Epithelial cell of esophagus (primary cell): ENCODE measurements at regions not wholly inside any gene's neighbourhood (a gene's known extent, or its start where the extent isn't known, plus 50 kb on each side); places are given as distances from the start of the nearest gene placed in this dataset.

ENCODE experiments used
- DNase-seq: peaks from one replicate; pipeline ENCODE4 v3.0.0; 2010; ENCODE audit warnings: low read depth
- H3K4me3 ChIP-seq: 2 replicates; pipeline ENCODE4 v1.5.1; 2011; ENCODE audit warnings: mild to moderate bottlenecking, low read length, control low read depth
- TF ChIP-seq, protein P1 (sequence below): IDR thresholded peaks from 2 replicates; pipeline ENCODE4 v1.5.1; 2011; ENCODE audit warnings: low read depth, mild to moderate bottlenecking, low read length, control low read depth, inconsistent platforms; ENCODE audit not compliant: insufficient read depth; ENCODE audit errors: missing control alignments

DNA sequence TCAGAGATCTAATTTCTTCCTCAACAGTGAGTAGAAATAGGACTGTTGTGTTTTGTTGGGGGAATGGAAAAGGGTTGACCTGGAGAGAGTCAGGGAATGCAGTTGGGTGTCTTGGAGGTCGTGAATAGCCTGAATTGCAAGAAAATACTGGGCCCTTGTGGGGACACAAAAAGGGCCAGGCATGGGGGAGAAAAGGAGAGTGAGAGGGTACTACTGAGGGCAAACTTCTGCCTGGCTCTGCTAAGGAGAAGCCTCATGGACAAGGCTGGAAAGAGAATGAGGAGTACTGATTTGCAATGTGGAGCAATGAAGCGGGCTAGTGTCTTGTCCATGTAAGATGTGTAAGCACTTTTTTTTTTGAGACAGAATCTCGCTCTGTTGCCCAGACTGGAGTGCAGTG, 96.2 kb upstream of the IRF2BP2 start:
- H3K4me3 ChIP-seq = no peak overlapping the region
- TF ChIP-seq, protein P1, sequence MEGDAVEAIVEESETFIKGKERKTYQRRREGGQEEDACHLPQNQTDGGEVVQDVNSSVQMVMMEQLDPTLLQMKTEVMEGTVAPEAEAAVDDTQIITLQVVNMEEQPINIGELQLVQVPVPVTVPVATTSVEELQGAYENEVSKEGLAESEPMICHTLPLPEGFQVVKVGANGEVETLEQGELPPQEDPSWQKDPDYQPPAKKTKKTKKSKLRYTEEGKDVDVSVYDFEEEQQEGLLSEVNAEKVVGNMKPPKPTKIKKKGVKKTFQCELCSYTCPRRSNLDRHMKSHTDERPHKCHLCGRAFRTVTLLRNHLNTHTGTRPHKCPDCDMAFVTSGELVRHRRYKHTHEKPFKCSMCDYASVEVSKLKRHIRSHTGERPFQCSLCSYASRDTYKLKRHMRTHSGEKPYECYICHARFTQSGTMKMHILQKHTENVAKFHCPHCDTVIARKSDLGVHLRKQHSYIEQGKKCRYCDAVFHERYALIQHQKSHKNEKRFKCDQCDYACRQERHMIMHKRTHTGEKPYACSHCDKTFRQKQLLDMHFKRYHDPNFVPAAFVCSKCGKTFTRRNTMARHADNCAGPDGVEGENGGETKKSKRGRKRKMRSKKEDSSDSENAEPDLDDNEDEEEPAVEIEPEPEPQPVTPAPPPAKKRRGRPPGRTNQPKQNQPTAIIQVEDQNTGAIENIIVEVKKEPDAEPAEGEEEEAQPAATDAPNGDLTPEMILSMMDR = no peak
- DNase-seq = no peak

DNA sequence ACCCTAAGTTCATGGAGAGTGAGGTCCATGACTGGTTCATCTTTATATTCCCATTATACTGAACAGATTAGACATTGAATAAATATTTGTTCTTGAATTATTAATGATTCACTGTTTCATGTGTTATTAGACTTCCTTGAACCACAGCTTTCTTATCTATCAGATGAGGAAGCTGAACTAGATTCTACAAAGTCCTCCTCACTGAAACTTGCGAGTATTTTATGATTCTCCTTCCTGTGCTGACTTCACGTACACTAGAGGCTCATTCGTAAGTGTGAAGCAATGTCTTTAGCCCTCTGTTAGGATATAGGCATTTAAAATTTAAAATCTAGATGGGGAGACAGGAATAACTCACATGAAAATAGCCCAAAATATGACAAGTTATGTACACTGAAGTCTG, 95.6 kb upstream of the IRF2BP2 start:
- TF ChIP-seq, protein P1 = no peak
- DNase-seq = no peak
- no peak overlapping the region for H3K4me3 ChIP-seq

DNA sequence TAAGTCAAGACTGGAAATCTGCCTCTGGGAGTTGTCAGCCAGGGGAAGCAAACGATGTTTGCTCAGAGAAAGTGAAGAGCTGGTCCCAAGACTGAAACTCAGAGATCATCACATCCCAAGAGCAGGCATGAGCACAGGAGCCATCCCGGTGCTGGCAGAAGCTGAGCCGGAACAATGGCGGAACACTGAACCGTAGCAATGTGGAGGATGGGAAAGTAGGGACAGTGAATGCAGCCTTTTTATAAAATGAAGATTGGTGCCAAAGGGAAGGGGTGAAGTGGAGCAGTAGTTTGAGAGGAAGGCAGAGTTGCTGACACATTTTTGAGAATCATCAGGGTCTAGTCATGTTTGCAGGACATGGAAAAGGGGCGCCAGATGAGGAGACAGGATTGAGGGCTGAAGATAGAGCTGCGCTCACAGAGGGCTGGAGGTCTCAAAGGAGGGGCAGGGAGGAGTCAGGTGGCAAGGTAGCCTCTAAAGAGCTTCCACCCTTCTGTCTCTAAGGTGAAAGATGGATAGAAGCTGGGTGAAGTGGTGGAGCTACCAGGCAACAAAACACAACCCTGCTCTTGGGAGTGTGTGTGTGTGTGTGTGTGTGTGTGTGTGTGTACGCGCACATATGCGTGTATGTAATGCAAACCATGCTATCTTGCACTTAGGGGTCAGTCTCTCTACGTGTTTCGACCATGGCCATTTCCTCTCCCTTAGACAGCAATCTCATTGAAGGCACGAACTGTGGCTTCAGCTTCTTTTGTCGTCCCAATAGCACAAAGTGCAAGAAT, 94.3 kb upstream of the IRF2BP2 start:
- no peak overlapping the region for H3K4me3 ChIP-seq
- TF ChIP-seq, protein P1 = no peak
- no peak for DNase-seq

DNA sequence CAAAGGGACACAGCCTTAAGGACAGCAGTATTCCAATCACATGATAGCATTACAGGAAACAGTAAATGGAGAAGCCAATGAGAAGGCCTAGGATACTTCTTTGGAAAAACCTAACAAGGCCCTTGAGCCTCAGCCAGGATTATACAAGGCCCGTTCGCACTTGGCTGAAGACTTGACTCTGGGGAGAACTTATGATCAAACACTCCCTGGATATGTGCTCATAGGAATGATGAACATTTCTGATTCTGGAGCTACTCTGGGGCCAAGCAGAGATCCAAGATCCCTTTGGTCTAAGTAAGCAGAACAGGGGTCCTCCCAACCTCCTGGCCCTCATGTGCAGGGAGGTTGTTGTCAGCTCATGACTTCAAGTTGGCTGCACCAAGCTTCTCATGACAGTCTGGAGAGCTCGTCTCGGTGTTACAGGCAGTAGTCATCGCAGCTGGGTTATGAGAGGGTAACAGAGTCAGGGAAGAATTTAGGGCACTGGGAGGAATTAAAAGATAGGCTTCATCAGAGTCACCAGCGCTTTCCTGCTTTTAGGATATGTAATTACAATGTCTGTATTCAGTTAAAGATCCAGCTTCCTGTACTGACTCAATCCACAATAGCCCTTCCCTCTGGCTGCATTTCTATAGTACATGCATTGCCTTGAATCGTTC, 92.5 kb upstream of the IRF2BP2 start:
- DNase-seq = no peak
- TF ChIP-seq, protein P1 = no peak
- no peak overlapping the region for H3K4me3 ChIP-seq

DNA sequence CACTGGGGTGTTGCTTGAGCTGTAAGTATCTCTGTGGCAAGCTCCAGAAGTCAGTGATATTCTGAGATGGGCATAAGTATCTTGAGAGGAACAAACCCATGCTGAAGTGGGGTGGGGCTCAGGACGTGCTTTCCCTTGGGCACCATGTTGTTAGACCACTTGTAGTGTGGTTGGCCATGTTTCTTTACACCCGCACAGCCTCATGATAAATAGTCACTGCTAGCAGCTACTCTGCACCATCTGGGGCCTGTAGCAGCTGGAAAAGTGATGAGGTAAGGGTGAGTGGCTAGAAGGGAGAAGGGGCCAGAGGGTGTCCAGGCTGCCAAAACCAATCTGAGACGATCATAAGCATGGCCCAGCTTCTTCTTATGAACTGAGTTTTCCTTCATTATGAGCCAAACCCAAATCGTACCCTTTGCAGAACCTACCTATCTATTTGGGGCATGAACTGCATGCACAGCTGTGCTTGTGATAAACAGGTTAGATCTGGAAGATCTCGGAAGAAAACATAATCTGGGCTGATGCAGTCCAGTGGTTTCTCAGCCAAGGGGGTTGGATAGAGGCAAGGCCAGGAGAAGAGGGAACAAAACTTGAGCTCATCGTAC, 91.9 kb upstream of the IRF2BP2 start:
- H3K4me3 ChIP-seq = no peak overlapping the region
- DNase-seq = no peak
- TF ChIP-seq, protein P1 = no peak

DNA sequence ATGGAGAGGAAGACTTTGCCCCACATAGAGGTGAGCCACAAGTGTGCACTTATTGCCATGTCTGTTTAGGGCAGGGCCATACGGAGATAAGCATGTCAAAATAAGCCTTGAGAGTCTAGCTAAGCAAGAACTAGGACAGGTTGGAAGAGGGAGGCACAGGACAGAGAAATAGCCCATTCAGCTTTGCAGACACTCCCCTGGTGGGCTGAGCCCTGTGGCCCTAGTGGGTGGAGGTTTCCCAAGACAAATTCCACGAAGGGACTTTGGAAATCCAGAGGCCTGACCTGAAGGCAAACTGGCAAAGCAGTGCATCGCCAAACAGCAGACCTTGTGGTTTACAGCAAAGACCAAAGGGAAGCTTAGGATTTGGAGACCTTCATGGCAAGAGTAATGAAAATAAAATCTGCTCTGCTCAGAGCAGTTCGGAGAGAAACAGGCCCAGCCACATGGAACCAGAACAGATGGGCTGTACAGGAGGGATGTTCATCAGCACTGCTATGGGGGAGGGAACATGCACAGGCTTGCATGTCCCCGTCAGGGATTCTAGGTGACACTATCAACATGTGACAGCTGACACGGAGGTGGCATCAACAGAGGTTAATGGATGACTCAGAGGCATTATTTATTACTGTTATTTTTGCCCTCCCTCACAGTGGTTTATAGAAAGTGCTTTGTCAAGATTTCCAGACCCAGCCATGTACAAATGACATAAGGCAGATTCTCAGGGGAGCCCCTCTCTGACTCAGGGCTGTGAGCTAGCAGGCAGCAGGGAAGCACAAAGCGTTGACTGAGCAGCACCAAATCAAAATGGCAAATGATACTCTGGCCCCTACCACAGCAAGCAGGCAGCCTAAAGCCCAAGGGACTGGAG, 90.1 kb upstream of the IRF2BP2 start:
- H3K4me3 ChIP-seq = no peak overlapping the region
- TF ChIP-seq, protein P1 = no peak
- peak; percentile 59 for DNase-seq
